Activated T-cell treated with anti-CD3 and anti-CD28 coated beads, Interleukin-2, amount 50 U/mL, for 72 hours (primary cell): ENCODE measurements at regions not wholly inside any gene's neighbourhood (a gene's known extent, or its start where the extent isn't known, plus 50 kb on each side); places are given as distances from the start of the nearest gene placed in this dataset.

Experiments used
- ATAC-seq, 2 donors: fragments of 150-1000 bp; cut with Tn5 transposase; replicated peaks in 1 of 2; 2 replicates each; pipeline ENCODE4 v1.10.0; 2021; ENCODE audit warnings: moderate library complexity in 2 of 2, mild to moderate bottlenecking in 1 of 2
- DNase-seq, 2 donors: peaks; one replicate each; pipeline ENCODE4 v3.0.0; 2021 to 2022; ENCODE audit warnings: mixed read lengths in 1 of 2
- H3K27ac Mint-ChIP-seq: one replicate; pipeline ENCODE4 v1.8.0; 2022; ENCODE audit warnings: mild to moderate bottlenecking, moderate library complexity, mixed read lengths
- H3K27me3 Mint-ChIP-seq: one replicate; pipeline ENCODE4 v1.8.0; 2022; ENCODE audit warnings: low read depth, mixed read lengths
- H3K36me3 Mint-ChIP-seq, 2 donors: one replicate each; pipeline ENCODE4 v1.8.0; 2022; ENCODE audit warnings: mixed read lengths in 2 of 2, mild to moderate bottlenecking in 1 of 2; ENCODE audit not compliant: insufficient read depth in 2 of 2
- H3K4me1 Mint-ChIP-seq: one replicate; pipeline ENCODE4 v1.8.0; 2022; ENCODE audit warnings: low read depth, mixed read lengths
- H3K4me3 Mint-ChIP-seq, 2 donors: one replicate each; pipeline ENCODE4 v1.8.0; 2022; ENCODE audit warnings: mild to moderate bottlenecking in 2 of 2, mixed read lengths in 2 of 2, moderate library complexity in 2 of 2
- H3K9me3 Mint-ChIP-seq, 2 donors: one replicate each; pipeline ENCODE4 v1.8.0; 2022; ENCODE audit warnings: mixed read lengths in 2 of 2

GRCh38 chr18:67652288-67652687 is 135.8 kb upstream of the DSEL start:
- ATAC-seq: no peak

GRCh38 chr18:67651438-67651837 is 134.9 kb upstream of the DSEL start:
- Mint-ChIP-seq H3K27ac (no peak overlapping the region), H3K9me3 (no peaks in the 10 kb centered on the region), H3K4me3 (no peak overlapping the region), H3K4me1 (no peaks in the 10 kb centered on the region), H3K27me3 (no peaks in the 10 kb centered on the region), H3K36me3 (no peaks in the 10 kb centered on the region)
- no peak for ATAC-seq
- DNase-seq: no peak

More at GRCh38 chr18:67652288-67652687, 135.8 kb upstream of the DSEL start:
- H3K4me3 Mint-ChIP-seq: no peak overlapping the region
- no peaks in the 10 kb centered on the region for H3K36me3 Mint-ChIP-seq
- H3K27ac Mint-ChIP-seq: no peak overlapping the region
- H3K4me1 Mint-ChIP-seq: no peaks in the 10 kb centered on the region
- no peaks in the 10 kb centered on the region for H3K9me3 Mint-ChIP-seq
- no peak for DNase-seq
- no peaks in the 10 kb centered on the region for H3K27me3 Mint-ChIP-seq

GRCh38 chr18:67650686-67651385 is 134.3 kb upstream of the DSEL start:
- Mint-ChIP-seq H3K27ac (no peak overlapping the region), H3K4me1 (no peaks in the 10 kb centered on the region), H3K27me3 (no peaks in the 10 kb centered on the region), H3K9me3 (no peaks in the 10 kb centered on the region), H3K36me3 (no peaks in the 10 kb centered on the region), H3K4me3 (no peak overlapping the region)
- DNase-seq (no peak), ATAC-seq (no peak)

- H3K27ac Mint-ChIP-seq: no peak overlapping the region
- H3K36me3 Mint-ChIP-seq: no peaks in the 10 kb centered on the region
- H3K27me3 Mint-ChIP-seq: no peaks in the 10 kb centered on the region
- no peak for ATAC-seq
- no peaks in the 10 kb centered on the region for H3K4me1 Mint-ChIP-seq
- no peaks in the 10 kb centered on the region for H3K9me3 Mint-ChIP-seq
- H3K4me3 Mint-ChIP-seq: no peak overlapping the region
- no peak for DNase-seq
These were observed 130.4 kb upstream of the DSEL start for GRCh38 chr18:67646890-67647289.

GRCh38 chr18:67644226-67644625 is 127.7 kb upstream of the DSEL start:
- H3K4me1 Mint-ChIP-seq: no peaks in the 10 kb centered on the region
- no peaks in the 10 kb centered on the region for H3K27me3 Mint-ChIP-seq
- no peaks in the 10 kb centered on the region for H3K9me3 Mint-ChIP-seq
- no peak for ATAC-seq
- no peak overlapping the region for H3K4me3 Mint-ChIP-seq
- no peak for DNase-seq
- no peaks in the 10 kb centered on the region for H3K36me3 Mint-ChIP-seq
- H3K27ac Mint-ChIP-seq: no peak overlapping the region

GRCh38 chr18:67639872-67640271 is 123.4 kb upstream of the DSEL start:
- Mint-ChIP-seq H3K27me3 (peaks cover 4% of the 10 kb centered on the region), H3K27ac (no peak overlapping the region), H3K36me3 (no peaks in the 10 kb centered on the region), H3K4me1 (no peaks in the 10 kb centered on the region), H3K4me3 (no peak overlapping the region), H3K9me3 (no peaks in the 10 kb centered on the region)
- ATAC-seq (no peak), DNase-seq (no peak)

GRCh38 chr18:67636597-67637385 is 120.3 kb upstream of the DSEL start:
- Mint-ChIP-seq H3K36me3 (no peaks in the 10 kb centered on the region), H3K4me1 (no peaks in the 10 kb centered on the region), H3K4me3 (no peak overlapping the region), H3K27ac (no peak overlapping the region), H3K9me3 (no peaks in the 10 kb centered on the region), H3K27me3 (peaks cover 11% of the 10 kb centered on the region)
- no peak for DNase-seq
- ATAC-seq: no peak

- ATAC-seq (no peak), DNase-seq (no peak)
- peaks cover 11% of the 10 kb centered on the region for H3K27me3 Mint-ChIP-seq
- no peaks in the 10 kb centered on the region for H3K4me1 Mint-ChIP-seq
- H3K9me3 Mint-ChIP-seq: no peaks in the 10 kb centered on the region
- H3K4me3 Mint-ChIP-seq: no peak overlapping the region
- H3K27ac Mint-ChIP-seq: no peak overlapping the region
- no peaks in the 10 kb centered on the region for H3K36me3 Mint-ChIP-seq
These were observed 118.3 kb upstream of the DSEL start for GRCh38 chr18:67634631-67635338.

GRCh38 chr18:67633939-67634338 is 117.4 kb upstream of the DSEL start:
- Mint-ChIP-seq H3K4me3 (no peak overlapping the region), H3K36me3 (no peaks in the 10 kb centered on the region), H3K4me1 (no peaks in the 10 kb centered on the region), H3K9me3 (no peaks in the 10 kb centered on the region), H3K27me3 (peaks cover 11% of the 10 kb centered on the region), H3K27ac (no peak overlapping the region)
- no peak for DNase-seq
- no peak for ATAC-seq

- Mint-ChIP-seq H3K27ac (no peak overlapping the region), H3K27me3 (no peaks in the 10 kb centered on the region), H3K36me3 (no peaks in the 10 kb centered on the region), H3K4me3 (no peak overlapping the region), H3K4me1 (no peaks in the 10 kb centered on the region), H3K9me3 (no peaks in the 10 kb centered on the region)
- DNase-seq (no peak), ATAC-seq (no peak)
These were observed 105.4 kb upstream of the DSEL start for GRCh38 chr18:67621906-67622305.

GRCh38 chr18:67621049-67621713 is 104.7 kb upstream of the DSEL start:
- H3K36me3 Mint-ChIP-seq: no peaks in the 10 kb centered on the region
- no peak overlapping the region for H3K27ac Mint-ChIP-seq
- no peaks in the 10 kb centered on the region for H3K27me3 Mint-ChIP-seq
- DNase-seq (no peak), ATAC-seq (no peak)
- H3K4me3 Mint-ChIP-seq: no peak overlapping the region
- no peaks in the 10 kb centered on the region for H3K4me1 Mint-ChIP-seq
- no peaks in the 10 kb centered on the region for H3K9me3 Mint-ChIP-seq

- Mint-ChIP-seq H3K27ac (no peak overlapping the region), H3K27me3 (no peaks in the 10 kb centered on the region), H3K4me1 (no peaks in the 10 kb centered on the region), H3K4me3 (no peak overlapping the region), H3K36me3 (no peaks in the 10 kb centered on the region), H3K9me3 (no peaks in the 10 kb centered on the region)
- ATAC-seq (no peak), DNase-seq (no peak)
These were observed 101.5 kb upstream of the DSEL start for GRCh38 chr18:67618061-67618460.

GRCh38 chr18:67615876-67616275 is 99.4 kb upstream of the DSEL start:
- Mint-ChIP-seq H3K36me3 (no peaks in the 10 kb centered on the region), H3K9me3 (no peaks in the 10 kb centered on the region), H3K27me3 (no peaks in the 10 kb centered on the region), H3K4me1 (no peaks in the 10 kb centered on the region), H3K27ac (no peak overlapping the region), H3K4me3 (no peak overlapping the region)
- no peak for DNase-seq
- no peak for ATAC-seq
